H1 (cell line): ENCODE measurements at regions not wholly inside any gene's neighbourhood (a gene's known extent, or its start where the extent isn't known, plus 50 kb on each side); places are given as distances from the start of the nearest gene placed in this dataset.

ENCODE experiments used
- CHD7 ChIP-seq: fragments of 300-600 bp; sonication (generic); IDR thresholded peaks from 2 replicates; pipeline ENCODE4 v1.7.1; 2012; ENCODE audit warnings: low read length, moderate library complexity, mild to moderate bottlenecking, inconsistent platforms; ENCODE audit not compliant: insufficient replicate concordance
- POLR2AphosphoS5 ChIP-seq: IDR thresholded peaks from 2 replicates; pipeline ENCODE4 v1.6.1; 2011; ENCODE audit warnings: low read depth, low read length
- SAP30 ChIP-seq: fragments of 300-600 bp; sonication (generic); IDR thresholded peaks from 2 replicates; pipeline ENCODE4 v1.7.1; 2012; ENCODE audit warnings: low read length, moderate library complexity, mild to moderate bottlenecking, inconsistent platforms; ENCODE audit not compliant: insufficient read depth, insufficient replicate concordance
- TCF12 ChIP-seq: IDR thresholded peaks from 2 replicates; pipeline ENCODE4 v1.6.1; 2011; ENCODE audit warnings: low read depth, mild to moderate bottlenecking, low read length
- YY1 ChIP-seq: IDR thresholded peaks from 2 replicates; pipeline ENCODE4 v1.6.1; 2011; ENCODE audit warnings: low read depth, mild to moderate bottlenecking, low read length

- TF ChIP-seq CHD7 (no peak), SAP30 (no peak), YY1 (no peak), TCF12 (no peak), POLR2AphosphoS5 (no peak)
Observed at GRCh38 chr2:180319586-180320405, 312.7 kb upstream of the CWC22 start (continued).
